Lower leg skin (tissue), 4 donors: ENCODE measurements at regions not wholly inside any gene's neighbourhood (a gene's known extent, or its start where the extent isn't known, plus 50 kb on each side); places are given as distances from the start of the nearest gene placed in this dataset.

ENCODE experiments used
- DNase-seq, 2 donors: peaks; one replicate each; pipeline ENCODE4 v3.0.0-alpha.2; 2019; ENCODE audit warnings: low spot score in 2 of 2
- H3K4me3 ChIP-seq: fragments of 200-600 bp; sonication (generic); 2 replicates; pipeline ENCODE4 v1.5.1; 2017; ENCODE audit warnings: mild to moderate bottlenecking, low read depth; ENCODE audit not compliant: poor library complexity, severe bottlenecking
- POLR2A ChIP-seq, 2 donors: fragments of 450-650 bp; IDR thresholded peaks; one replicate each; pipeline ENCODE4 v1.6.1; 2016 to 2017; ENCODE audit warnings: antibody characterized with exemption in 2 of 2, mild to moderate bottlenecking in 1 of 2, moderate library complexity in 1 of 2
- whole genome bisulfite sequencing, 2 donors: methylation state at CpG; one replicate each; pipeline ENCODE4 v1.1.5; 2018; 5-methylcytosine and 5-hydroxymethylcytosine counted together
- intact Hi-C: fragments of 100-400 bp; cut with DNase I; formaldehyde crosslinking; loops from one replicate; pipeline ENCODE4 v1.15.0; 2023; ENCODE audit warnings: low total_unique reads
- TF ChIP-seq, protein P1 (sequence below), 3 donors: fragments of 450-650 bp; IDR thresholded peaks; one replicate each; pipeline ENCODE4 v1.5.1; 2016; ENCODE audit warnings: antibody characterized with exemption in 3 of 3, mild to moderate bottlenecking in 3 of 3, moderate library complexity in 2 of 3

DNA sequence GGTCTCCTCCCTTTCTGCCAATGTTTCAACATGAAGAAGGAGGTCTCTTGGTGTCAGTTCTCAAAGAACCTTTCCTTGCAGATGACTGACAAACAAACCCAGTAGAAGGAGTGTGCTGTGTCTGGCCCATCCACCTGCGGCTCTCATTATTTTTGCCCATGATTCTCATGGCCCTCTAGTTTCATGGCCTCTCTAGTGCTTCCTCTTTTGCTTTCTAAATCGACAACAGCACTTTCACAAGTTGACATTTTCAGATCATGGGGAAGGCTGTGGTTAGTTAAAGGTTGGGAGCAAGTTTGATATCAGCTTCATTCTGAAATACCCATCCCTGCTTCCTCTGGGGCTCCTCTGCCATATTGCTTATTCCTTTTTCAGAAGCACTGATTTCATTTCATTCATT is 805.2 kb downstream of the SLC4A3 start:
- TF ChIP-seq POLR2A (IDR thresholded peaks at IDR 0.05) = no peak
- TF ChIP-seq, protein P1, sequence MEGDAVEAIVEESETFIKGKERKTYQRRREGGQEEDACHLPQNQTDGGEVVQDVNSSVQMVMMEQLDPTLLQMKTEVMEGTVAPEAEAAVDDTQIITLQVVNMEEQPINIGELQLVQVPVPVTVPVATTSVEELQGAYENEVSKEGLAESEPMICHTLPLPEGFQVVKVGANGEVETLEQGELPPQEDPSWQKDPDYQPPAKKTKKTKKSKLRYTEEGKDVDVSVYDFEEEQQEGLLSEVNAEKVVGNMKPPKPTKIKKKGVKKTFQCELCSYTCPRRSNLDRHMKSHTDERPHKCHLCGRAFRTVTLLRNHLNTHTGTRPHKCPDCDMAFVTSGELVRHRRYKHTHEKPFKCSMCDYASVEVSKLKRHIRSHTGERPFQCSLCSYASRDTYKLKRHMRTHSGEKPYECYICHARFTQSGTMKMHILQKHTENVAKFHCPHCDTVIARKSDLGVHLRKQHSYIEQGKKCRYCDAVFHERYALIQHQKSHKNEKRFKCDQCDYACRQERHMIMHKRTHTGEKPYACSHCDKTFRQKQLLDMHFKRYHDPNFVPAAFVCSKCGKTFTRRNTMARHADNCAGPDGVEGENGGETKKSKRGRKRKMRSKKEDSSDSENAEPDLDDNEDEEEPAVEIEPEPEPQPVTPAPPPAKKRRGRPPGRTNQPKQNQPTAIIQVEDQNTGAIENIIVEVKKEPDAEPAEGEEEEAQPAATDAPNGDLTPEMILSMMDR (IDR thresholded peaks at IDR 0.05) = no peak
- DNase-seq = no peak
- H3K4me3 ChIP-seq = no peak overlapping the region
- intact Hi-C loops = no loop called here
- WGBS, 2 donors = 79 to 81% methylated on average over 2 of the region's 2 CpGs

DNA sequence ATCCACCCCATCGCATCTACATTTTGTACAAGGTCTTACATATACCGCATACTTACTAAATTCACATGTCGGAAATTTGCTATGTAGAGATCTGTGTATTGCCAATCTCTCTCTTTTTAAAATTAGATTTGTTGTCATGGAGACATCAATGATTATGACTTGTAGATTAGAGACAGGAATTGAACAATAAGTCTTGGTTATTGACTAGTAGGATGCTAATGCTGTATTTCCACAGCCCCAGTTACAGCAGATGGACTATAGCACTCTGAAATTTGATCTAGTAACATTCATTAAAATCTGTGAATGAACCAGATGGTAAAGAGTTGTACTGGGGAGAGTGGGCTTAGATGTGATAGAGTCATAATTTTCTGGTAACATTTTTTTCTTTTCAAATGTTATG is 805.7 kb downstream of the SLC4A3 start:
- no peak for DNase-seq
- WGBS, 2 donors = 98 to 99% methylated on average over 3 of the region's 3 CpGs
- H3K4me3 ChIP-seq = no peak overlapping the region
- intact Hi-C loops = no loop called here
- TF ChIP-seq, protein P1 (IDR thresholded peaks at IDR 0.05) = no peak
- no peak for TF ChIP-seq POLR2A (IDR thresholded peaks at IDR 0.05)

DNA sequence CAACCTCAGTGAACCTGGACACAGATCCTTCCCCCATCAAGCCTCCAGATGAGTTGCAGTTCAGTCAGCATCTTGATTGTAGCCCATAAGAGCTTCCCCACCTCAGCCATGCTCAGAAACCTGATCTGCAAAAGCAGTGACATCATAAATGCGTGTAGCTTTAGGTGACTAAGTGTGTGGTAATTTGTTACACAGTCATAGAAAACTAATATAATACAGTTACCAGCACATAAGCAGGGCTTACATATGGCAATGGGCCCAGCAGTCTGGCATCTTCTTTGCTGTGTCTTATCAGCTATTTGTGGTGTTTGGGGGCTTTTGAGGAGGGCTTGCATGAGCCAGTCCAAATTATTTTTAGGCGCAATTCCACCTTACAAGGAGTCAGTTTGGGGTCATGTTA is 807.0 kb downstream of the SLC4A3 start:
- intact Hi-C loops = no loop called here
- DNase-seq = no peak
- WGBS, 2 donors = 93 to 100% methylated on average over 2 of the region's 2 CpGs
- TF ChIP-seq, protein P1 (IDR thresholded peaks at IDR 0.05) = no peak
- no peak for TF ChIP-seq POLR2A (IDR thresholded peaks at IDR 0.05)
- no peak overlapping the region for H3K4me3 ChIP-seq

DNA sequence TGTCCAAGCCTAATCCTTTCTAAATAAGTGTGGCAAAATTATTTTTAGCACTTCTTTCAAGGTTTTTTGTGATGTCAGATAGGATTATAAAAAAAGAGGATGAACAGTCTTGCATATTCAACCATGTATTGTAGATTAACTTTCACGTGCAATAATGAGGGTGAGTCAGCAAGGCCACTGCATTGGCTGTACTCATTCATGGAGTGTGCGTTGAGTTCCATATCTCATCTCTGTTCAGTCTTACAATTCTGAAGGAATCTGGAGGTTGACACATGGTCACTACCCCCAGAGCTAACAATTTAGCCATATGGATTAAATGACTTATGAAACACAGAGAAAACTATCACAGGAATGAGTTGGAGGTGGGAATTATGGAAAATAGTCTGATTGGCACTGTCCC is 810.5 kb downstream of the SLC4A3 start:
- no peak for DNase-seq
- 67 to 83% methylated on average over 2 of the region's 2 CpGs for WGBS, 2 donors
- no peak overlapping the region for H3K4me3 ChIP-seq
- TF ChIP-seq, protein P1 (IDR thresholded peaks at IDR 0.05) = no peak
- TF ChIP-seq POLR2A (IDR thresholded peaks at IDR 0.05) = no peak
- intact Hi-C loops = no loop called here

DNA sequence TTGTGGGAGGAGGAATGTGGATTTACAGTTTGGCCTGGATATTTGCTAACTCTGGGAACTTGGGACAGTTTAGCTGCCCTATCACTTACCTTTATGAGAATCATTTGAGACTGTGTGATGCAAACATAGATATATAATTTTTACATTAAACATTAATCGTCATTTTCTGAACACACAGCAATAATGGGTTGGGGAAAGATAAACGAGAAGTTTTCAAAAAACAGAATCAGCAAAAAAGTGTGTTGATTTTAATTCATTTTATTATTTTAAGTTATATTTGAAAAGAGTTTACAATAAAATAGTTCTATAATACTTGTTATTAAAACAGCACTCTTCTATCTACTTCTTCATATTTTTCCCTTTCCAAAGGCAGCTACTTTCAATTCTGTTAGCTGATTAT is 813.3 kb downstream of the SLC4A3 start:
- no peak for DNase-seq
- intact Hi-C loops = no loop called here
- WGBS, 2 donors = 93 to 98% methylated on average over 2 of the region's 2 CpGs
- no peak overlapping the region for H3K4me3 ChIP-seq
- no peak for TF ChIP-seq POLR2A (IDR thresholded peaks at IDR 0.05)
- TF ChIP-seq, protein P1 (IDR thresholded peaks at IDR 0.05) = no peak

DNA sequence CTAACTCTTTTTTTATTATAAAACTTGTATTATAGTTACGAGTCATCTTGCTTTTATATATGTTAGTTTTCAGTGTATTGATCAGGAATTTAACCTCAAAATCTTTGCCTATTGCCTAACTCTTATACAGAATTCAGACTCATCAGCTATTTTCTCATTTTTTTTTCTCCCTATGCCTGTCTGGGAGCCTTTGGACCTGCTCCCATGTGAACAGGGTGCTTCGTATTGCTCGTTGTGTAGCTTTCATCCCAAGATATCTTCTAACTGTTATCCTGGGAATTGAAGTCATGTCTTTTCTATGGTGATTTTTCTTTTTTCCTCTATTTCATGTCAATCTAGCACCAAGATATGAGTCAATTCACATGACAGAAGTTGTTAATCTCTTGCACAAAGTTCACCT is 814.0 kb downstream of the SLC4A3 start:
- TF ChIP-seq, protein P1 (IDR thresholded peaks at IDR 0.05) = no peak
- no peak for TF ChIP-seq POLR2A (IDR thresholded peaks at IDR 0.05)
- intact Hi-C loops = no loop called here
- 84 to 90% methylated on average over 3 of the region's 3 CpGs for WGBS, 2 donors
- no peak for DNase-seq
- H3K4me3 ChIP-seq = no peak overlapping the region
